Activated T-helper 2 cell treated with anti-CD3 and anti-CD28 coated beads, Interferon-gamma antibody, Interleukin-2, Interleukin-4, amounts not matched to agents 10 μg/mL and 5 μg/mL and 100 μg/mL, durations not matched to agents 14 hours and 24 hours and 36 hours (primary cell): ENCODE measurements at regions not wholly inside any gene's neighbourhood (a gene's known extent, or its start where the extent isn't known, plus 50 kb on each side); places are given as distances from the start of the nearest gene placed in this dataset.

Experiments used
- DNase-seq: peaks from one replicate; pipeline ENCODE4 v3.0.0; 2021; ENCODE audit warnings: low spot score
- H3K27ac Mint-ChIP-seq: one replicate; pipeline ENCODE4 v1.8.0; 2021; ENCODE audit warnings: mixed read lengths
- H3K27me3 Mint-ChIP-seq: one replicate; pipeline ENCODE4 v1.8.0; 2021; ENCODE audit warnings: low read depth, mixed read lengths
- H3K36me3 Mint-ChIP-seq: one replicate; pipeline ENCODE4 v1.8.0; 2021; ENCODE audit warnings: low read depth, mixed read lengths
- H3K4me1 Mint-ChIP-seq: one replicate; pipeline ENCODE4 v1.8.0; 2021; ENCODE audit warnings: low read depth, mixed read lengths
- H3K4me3 Mint-ChIP-seq: one replicate; pipeline ENCODE4 v1.8.0; 2021; ENCODE audit warnings: low read depth, mild to moderate bottlenecking, moderate library complexity, mixed read lengths
- H3K9me3 Mint-ChIP-seq: one replicate; pipeline ENCODE4 v1.8.0; 2021; ENCODE audit warnings: mixed read lengths
- intact Hi-C: fragments of 100-400 bp; cut with micrococcal nuclease; formaldehyde crosslinking; loops from one replicate; pipeline ENCODE4 v1.15.1; 2023

DNA sequence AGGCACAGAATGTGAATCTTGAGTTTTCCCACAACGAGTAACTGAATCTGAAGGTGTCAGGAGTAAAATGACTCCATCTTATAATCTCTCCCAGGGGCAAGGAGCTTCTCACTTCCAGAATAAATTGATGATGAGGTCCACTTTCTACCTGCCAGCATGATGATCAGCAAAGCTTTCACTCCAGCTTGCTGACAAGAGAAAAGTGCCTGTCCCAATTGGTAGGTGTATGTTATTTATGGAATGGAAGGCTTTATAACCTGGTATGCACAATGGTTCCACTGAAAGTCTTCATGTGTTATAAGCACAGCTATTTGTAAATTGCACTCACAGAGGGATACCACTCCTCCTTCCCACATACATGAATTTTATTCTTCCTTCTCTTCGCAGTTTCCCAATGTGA lies 401.0 kb upstream of the UBE2E3 start:
- Mint-ChIP-seq H3K4me3 (no peak overlapping the region), H3K27me3 (no peaks in the 10 kb centered on the region), H3K36me3 (no peaks in the 10 kb centered on the region), H3K4me1 (no peaks in the 10 kb centered on the region), H3K9me3 (no peaks in the 10 kb centered on the region), H3K27ac (no peak overlapping the region)
- no peak for DNase-seq
- intact Hi-C loops: no loop called here

GRCh38 chr2:180578441-180578840 lies 402.0 kb upstream of the UBE2E3 start:
- no peaks in the 10 kb centered on the region for H3K4me1 Mint-ChIP-seq
- intact Hi-C loops: no loop called here
- no peak overlapping the region for H3K4me3 Mint-ChIP-seq
- DNase-seq: no peak
- H3K27me3 Mint-ChIP-seq: no peaks in the 10 kb centered on the region
- no peak overlapping the region for H3K27ac Mint-ChIP-seq
- H3K9me3 Mint-ChIP-seq: no peaks in the 10 kb centered on the region
- no peaks in the 10 kb centered on the region for H3K36me3 Mint-ChIP-seq

GRCh38 chr2:180577567-180577966 lies 402.8 kb upstream of the UBE2E3 start:
- H3K27me3 Mint-ChIP-seq: no peaks in the 10 kb centered on the region
- no peaks in the 10 kb centered on the region for H3K36me3 Mint-ChIP-seq
- intact Hi-C loops: no loop called here
- H3K4me1 Mint-ChIP-seq: no peaks in the 10 kb centered on the region
- no peaks in the 10 kb centered on the region for H3K9me3 Mint-ChIP-seq
- H3K4me3 Mint-ChIP-seq: no peak overlapping the region
- DNase-seq: no peak
- no peak overlapping the region for H3K27ac Mint-ChIP-seq

DNA sequence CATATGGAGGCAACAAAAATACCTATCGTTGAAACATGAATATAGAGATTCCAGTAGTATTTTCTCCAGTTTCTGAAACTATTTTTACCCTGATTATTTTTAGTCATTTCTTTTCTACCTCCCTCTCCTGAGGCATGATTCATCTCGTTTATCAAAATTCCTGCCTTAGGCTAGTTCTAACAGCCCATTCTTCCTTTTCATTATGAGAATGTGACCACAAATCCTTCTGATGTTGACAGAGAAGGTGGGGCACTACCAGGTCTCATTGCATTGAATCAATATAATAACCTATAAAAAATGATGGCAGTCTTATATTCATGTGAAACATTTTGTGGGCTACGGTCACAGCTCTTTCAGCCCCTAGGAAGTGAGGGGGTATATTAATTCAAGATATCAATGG lies 406.5 kb upstream of the UBE2E3 start:
- H3K27me3 Mint-ChIP-seq: no peaks in the 10 kb centered on the region
- H3K4me3 Mint-ChIP-seq: no peak overlapping the region
- H3K9me3 Mint-ChIP-seq: no peaks in the 10 kb centered on the region
- intact Hi-C loops: no loop called here
- H3K27ac Mint-ChIP-seq: no peak overlapping the region
- H3K36me3 Mint-ChIP-seq: no peaks in the 10 kb centered on the region
- no peak for DNase-seq
- H3K4me1 Mint-ChIP-seq: no peaks in the 10 kb centered on the region

DNA sequence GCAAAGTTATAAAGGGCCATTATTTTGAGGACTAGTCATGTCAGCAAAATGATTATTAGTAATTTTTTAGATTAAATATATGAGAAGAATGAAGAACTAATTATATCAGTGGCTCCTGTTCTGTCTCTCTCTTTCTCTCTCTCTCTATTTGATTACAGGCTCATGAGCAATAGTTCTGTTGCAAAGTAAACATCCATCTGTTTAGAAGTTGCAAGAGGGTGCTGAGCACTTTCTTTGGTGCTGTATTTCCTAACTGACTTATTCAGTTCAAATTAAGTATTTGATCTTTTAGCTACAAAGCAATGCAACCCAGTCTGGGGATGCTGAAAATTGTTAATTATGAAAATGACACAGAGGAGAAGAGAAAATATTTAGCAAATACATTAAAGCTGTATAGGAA lies 408.1 kb upstream of the UBE2E3 start:
- Mint-ChIP-seq H3K4me3 (no peak overlapping the region), H3K36me3 (no peaks in the 10 kb centered on the region), H3K27ac (no peak overlapping the region), H3K9me3 (no peaks in the 10 kb centered on the region), H3K4me1 (no peaks in the 10 kb centered on the region), H3K27me3 (no peaks in the 10 kb centered on the region)
- intact Hi-C loops: no loop called here
- DNase-seq: no peak

- H3K4me3 Mint-ChIP-seq: no peak overlapping the region
- H3K4me1 Mint-ChIP-seq: no peaks in the 10 kb centered on the region
- H3K9me3 Mint-ChIP-seq: no peaks in the 10 kb centered on the region
- H3K27me3 Mint-ChIP-seq: no peaks in the 10 kb centered on the region
- H3K36me3 Mint-ChIP-seq: no peaks in the 10 kb centered on the region
- H3K27ac Mint-ChIP-seq: no peak overlapping the region
- DNase-seq: no peak
- intact Hi-C loops: no loop called here
Observed at GRCh38 chr2:180571559-180571958, 408.8 kb upstream of the UBE2E3 start.

DNA sequence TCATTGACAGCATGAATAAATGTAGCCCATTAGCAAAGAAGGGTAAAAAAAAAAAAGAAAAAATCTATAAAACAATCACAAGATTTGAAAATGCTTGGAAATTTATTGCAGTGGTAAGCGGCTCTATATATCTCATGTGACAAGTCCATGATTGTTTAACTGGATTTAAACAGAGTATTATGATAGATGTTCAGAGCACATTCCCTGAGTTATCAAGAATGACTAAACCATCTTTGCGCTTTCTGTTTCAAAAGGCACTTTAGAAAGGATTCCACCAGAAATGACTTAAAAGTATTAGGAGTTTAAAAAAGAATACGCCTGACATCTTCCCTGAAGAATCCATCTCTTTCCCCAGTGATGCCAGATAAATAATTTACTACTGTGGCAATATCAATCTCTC lies 409.5 kb upstream of the UBE2E3 start:
- Mint-ChIP-seq H3K4me3 (no peak overlapping the region), H3K4me1 (no peaks in the 10 kb centered on the region), H3K36me3 (no peaks in the 10 kb centered on the region), H3K9me3 (no peaks in the 10 kb centered on the region), H3K27me3 (no peaks in the 10 kb centered on the region), H3K27ac (no peak overlapping the region)
- intact Hi-C loops: no loop called here
- DNase-seq: no peak

- no peak for DNase-seq
- intact Hi-C loops: no loop called here
- no peaks in the 10 kb centered on the region for H3K4me1 Mint-ChIP-seq
- H3K27me3 Mint-ChIP-seq: no peaks in the 10 kb centered on the region
- no peaks in the 10 kb centered on the region for H3K36me3 Mint-ChIP-seq
- H3K27ac Mint-ChIP-seq: no peak overlapping the region
- H3K9me3 Mint-ChIP-seq: no peaks in the 10 kb centered on the region
- H3K4me3 Mint-ChIP-seq: no peak overlapping the region
Observed at GRCh38 chr2:180564051-180564450, 416.4 kb upstream of the UBE2E3 start.

DNA sequence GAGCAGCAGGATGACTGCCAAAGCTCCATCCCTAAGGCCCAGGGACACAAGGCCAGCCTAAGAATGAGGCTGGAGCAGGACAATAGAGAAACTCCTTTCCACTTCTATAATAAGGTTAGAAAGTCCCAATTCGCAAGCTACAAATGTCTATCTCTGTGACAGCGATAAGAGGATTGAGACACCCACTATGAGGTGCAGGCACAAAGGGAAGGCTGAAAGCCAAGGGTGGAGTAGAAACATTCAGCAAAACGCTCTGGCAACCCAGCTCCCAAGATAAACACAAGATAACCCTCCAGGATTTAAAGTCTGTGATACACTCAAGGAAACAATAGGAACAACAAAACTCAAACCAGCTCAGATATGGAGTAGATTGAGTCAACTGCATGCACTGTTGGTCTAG lies 418.0 kb upstream of the UBE2E3 start:
- H3K27ac Mint-ChIP-seq: no peak overlapping the region
- intact Hi-C loops: no loop called here
- H3K36me3 Mint-ChIP-seq: no peaks in the 10 kb centered on the region
- H3K4me1 Mint-ChIP-seq: no peaks in the 10 kb centered on the region
- H3K4me3 Mint-ChIP-seq: no peak overlapping the region
- DNase-seq: no peak
- no peaks in the 10 kb centered on the region for H3K9me3 Mint-ChIP-seq
- H3K27me3 Mint-ChIP-seq: no peaks in the 10 kb centered on the region

DNA sequence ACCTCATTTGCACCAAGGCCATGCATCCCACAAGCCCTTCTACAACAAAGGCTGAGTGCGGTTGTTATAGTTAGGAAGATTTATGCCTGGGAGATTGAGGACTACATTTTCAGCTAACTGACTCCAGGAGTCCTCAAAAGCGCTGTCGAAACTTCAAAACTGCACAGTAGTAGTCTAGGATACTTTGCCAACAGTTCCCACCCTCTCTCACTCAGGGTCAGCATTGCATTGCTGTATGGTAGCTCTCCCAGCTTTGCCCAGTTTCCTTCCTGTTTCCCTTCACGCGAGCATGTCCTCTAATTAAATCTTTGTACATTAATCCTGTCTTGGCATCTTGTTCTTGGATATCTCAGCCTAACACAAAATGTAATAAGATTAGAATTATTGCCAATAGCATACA lies 420.6 kb upstream of the UBE2E3 start:
- Mint-ChIP-seq H3K4me1 (no peaks in the 10 kb centered on the region), H3K4me3 (no peak overlapping the region), H3K9me3 (no peaks in the 10 kb centered on the region), H3K27me3 (no peaks in the 10 kb centered on the region), H3K27ac (no peak overlapping the region), H3K36me3 (no peaks in the 10 kb centered on the region)
- intact Hi-C loops: no loop called here
- DNase-seq: no peak

DNA sequence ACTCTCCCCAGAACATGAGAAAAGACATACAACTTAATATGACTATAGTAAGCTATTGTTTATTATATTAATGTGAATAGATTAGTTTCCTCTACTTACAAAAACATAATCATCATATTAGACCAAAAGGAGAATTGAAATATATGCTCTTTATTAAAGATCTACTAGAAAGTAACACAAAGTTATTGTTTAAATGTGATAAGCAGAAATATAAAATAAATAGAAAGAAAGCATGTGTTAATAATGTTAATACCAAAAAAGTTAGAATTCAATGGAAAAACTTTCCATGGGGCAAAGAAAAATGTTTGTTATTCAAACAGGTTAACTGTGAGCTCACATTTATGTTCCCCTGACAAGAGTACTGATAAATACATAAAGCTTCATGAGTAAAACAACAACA lies 421.4 kb upstream of the UBE2E3 start:
- no peak for DNase-seq
- H3K9me3 Mint-ChIP-seq: no peaks in the 10 kb centered on the region
- H3K4me3 Mint-ChIP-seq: no peak overlapping the region
- H3K27me3 Mint-ChIP-seq: no peaks in the 10 kb centered on the region
- H3K27ac Mint-ChIP-seq: no peak overlapping the region
- H3K36me3 Mint-ChIP-seq: no peaks in the 10 kb centered on the region
- intact Hi-C loops: no loop called here
- H3K4me1 Mint-ChIP-seq: no peaks in the 10 kb centered on the region

DNA sequence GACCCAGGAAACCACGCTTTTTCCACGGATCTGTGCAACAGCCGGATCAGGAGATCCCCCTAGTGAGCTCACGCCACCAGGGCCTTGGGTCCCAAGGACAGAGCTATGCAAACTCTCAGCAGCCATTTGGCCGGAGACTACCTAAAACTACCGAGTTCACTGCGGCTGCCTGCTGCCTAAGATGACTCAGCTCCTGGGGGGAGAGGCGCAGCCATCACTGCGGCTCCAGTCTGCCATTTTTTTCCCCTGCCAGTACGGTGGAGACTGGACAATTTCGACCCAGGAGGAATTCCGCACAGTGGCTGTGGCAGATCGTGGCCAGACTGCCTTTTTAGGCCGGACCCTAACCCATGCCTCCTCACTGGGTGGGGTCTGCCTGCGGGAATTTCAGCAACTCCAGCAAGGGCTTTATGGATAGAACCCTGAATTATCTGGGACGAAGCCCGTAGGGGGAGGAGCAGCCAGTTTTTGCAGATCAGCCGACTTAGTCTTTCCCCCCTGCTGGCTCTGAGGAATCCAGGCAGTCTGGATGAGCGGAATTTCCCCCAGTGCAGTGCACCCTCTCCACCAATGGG lies 424.9 kb upstream of the UBE2E3 start:
- Mint-ChIP-seq H3K27me3 (no peaks in the 10 kb centered on the region), H3K27ac (no peak overlapping the region), H3K4me3 (no peak overlapping the region), H3K36me3 (no peaks in the 10 kb centered on the region), H3K9me3 (no peaks in the 10 kb centered on the region), H3K4me1 (no peaks in the 10 kb centered on the region)
- intact Hi-C loops: no loop called here
- DNase-seq: no peak

GRCh38 chr2:180554330-180554729 lies 426.1 kb upstream of the UBE2E3 start:
- no peak overlapping the region for H3K27ac Mint-ChIP-seq
- no peaks in the 10 kb centered on the region for H3K36me3 Mint-ChIP-seq
- no peak overlapping the region for H3K4me3 Mint-ChIP-seq
- no peaks in the 10 kb centered on the region for H3K9me3 Mint-ChIP-seq
- no peak for DNase-seq
- intact Hi-C loops: no loop called here
- no peaks in the 10 kb centered on the region for H3K27me3 Mint-ChIP-seq
- no peaks in the 10 kb centered on the region for H3K4me1 Mint-ChIP-seq

DNA sequence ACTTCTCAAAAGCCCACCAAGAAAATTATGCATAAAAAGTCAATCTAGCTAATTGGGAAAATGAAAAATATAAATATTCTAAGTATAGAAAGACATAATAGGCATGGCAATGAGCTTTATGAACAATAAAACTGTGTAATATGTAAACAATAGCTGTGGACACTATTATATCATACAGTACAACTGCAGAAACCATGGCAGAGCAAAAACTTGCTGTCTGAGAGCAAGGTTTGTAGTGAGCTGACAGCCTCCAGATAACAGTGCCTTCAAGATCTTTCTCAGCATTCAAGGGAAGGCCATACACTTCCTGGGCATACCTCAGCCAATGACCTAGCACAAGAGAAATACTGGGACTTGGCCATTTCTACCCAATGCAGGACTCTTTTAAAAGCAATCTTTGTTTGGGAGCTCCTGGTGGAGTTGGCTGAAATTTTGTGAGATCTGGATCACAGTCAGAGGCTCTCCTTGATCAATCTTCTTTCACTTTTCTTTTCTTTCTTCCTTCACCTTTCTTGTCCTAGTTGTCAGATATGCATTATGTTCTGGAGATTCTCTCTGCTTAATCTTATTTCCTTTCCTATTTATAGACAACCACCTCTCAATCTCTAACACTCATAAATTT lies 427.2 kb upstream of the UBE2E3 start:
- Mint-ChIP-seq H3K9me3 (no peaks in the 10 kb centered on the region), H3K4me1 (no peaks in the 10 kb centered on the region), H3K36me3 (no peaks in the 10 kb centered on the region), H3K27me3 (no peaks in the 10 kb centered on the region), H3K4me3 (no peak overlapping the region), H3K27ac (no peak overlapping the region)
- intact Hi-C loops: no loop called here
- no peak for DNase-seq
